Ascending aorta (tissue), 2 donors: ENCODE measurements at regions not wholly inside any gene's neighbourhood (a gene's known extent, or its start where the extent isn't known, plus 50 kb on each side); places are given as distances from the start of the nearest gene placed in this dataset.

Source experiments
- DNase-seq, 2 donors: peaks; one replicate each; pipeline ENCODE4 v3.0.0-alpha.2; 2019; ENCODE audit warnings: low spot score in 2 of 2
- H3K27ac ChIP-seq, 2 donors: fragments of 200-600 bp; sonication (generic); one replicate each; pipeline ENCODE4 v1.5.1; 2016 to 2017; ENCODE audit warnings: mild to moderate bottlenecking in 1 of 2
- H3K27me3 ChIP-seq: fragments of 200-600 bp; sonication (generic); one replicate; pipeline ENCODE4 v1.5.1; 2017
- H3K36me3 ChIP-seq, 2 donors: fragments of 200-600 bp; sonication (generic); one replicate each; pipeline ENCODE4 v1.5.1; 2016
- H3K4me1 ChIP-seq, 2 donors: fragments of 200-600 bp; sonication (generic); one replicate each; pipeline ENCODE4 v1.5.1; 2016 to 2017; ENCODE audit warnings: mild to moderate bottlenecking in 1 of 2
- H3K4me3 ChIP-seq, 2 donors: fragments of 200-600 bp; sonication (generic); one replicate each; pipeline ENCODE4 v1.5.1; 2016 to 2017; ENCODE audit warnings: mild to moderate bottlenecking in 1 of 2
- H3K9me3 ChIP-seq, 2 donors: fragments of 200-600 bp; sonication (generic); one replicate each; pipeline ENCODE4 v1.5.1; 2016
- intact Hi-C: fragments of 100-400 bp; cut with DNase I; formaldehyde crosslinking; loops from one replicate; pipeline ENCODE4 v1.15.1; 2023
- TF ChIP-seq, protein P1 (sequence below), 3 experiments: fragments of 200-600 bp in 2 of 3; fragments of 450-650 bp in 1 of 3; sonication (generic) in 2 of 3; IDR thresholded peaks; one replicate each; pipeline ENCODE4 v1.5.1; 2016 to 2019; ENCODE audit warnings: antibody characterized with exemption in 3 of 3, mild to moderate bottlenecking in 1 of 3, moderate library complexity in 1 of 3

DNA sequence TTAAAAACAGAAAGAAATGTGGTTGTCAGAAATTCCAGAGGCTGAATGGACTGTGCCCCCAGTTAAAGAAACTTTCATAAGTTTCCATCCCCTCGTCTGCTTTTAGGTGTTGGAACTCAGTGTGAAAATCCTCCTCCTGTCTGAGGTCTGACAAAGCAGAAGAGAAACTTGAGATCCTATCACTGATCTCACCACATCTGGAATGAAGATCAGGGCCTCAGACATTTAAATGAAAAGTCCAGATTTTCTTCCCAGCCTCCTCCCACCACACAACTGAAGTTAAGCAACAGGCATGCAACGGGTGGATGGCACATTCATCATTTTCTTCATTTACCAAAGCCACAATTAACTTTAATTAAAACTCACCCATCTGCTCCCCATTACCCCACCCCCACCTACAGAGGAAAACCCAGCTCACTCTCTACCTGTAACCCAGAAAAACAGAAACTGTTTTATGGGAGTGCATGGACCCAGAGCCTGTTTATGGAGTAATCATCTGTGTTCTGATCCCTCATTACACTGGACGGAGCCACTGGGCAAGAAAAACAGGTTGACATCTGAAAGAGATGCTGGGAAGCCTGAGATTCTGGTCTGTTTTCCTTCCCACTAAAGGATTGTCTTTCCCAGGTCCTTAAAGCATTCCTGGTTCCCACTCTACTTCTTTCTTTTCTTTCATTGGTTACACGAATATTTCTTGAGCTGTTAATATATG, 58.1 kb upstream of the HOPX start:
- intact Hi-C loops: no loop called here
- no peak overlapping the region for H3K27ac ChIP-seq
- no peaks in the 10 kb centered on the region for H3K4me1 ChIP-seq
- no peaks in the 10 kb centered on the region for H3K36me3 ChIP-seq
- no peak for DNase-seq
- H3K9me3 ChIP-seq: no peaks in the 10 kb centered on the region
- H3K4me3 ChIP-seq: no peak overlapping the region
- TF ChIP-seq, protein P1, sequence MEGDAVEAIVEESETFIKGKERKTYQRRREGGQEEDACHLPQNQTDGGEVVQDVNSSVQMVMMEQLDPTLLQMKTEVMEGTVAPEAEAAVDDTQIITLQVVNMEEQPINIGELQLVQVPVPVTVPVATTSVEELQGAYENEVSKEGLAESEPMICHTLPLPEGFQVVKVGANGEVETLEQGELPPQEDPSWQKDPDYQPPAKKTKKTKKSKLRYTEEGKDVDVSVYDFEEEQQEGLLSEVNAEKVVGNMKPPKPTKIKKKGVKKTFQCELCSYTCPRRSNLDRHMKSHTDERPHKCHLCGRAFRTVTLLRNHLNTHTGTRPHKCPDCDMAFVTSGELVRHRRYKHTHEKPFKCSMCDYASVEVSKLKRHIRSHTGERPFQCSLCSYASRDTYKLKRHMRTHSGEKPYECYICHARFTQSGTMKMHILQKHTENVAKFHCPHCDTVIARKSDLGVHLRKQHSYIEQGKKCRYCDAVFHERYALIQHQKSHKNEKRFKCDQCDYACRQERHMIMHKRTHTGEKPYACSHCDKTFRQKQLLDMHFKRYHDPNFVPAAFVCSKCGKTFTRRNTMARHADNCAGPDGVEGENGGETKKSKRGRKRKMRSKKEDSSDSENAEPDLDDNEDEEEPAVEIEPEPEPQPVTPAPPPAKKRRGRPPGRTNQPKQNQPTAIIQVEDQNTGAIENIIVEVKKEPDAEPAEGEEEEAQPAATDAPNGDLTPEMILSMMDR (IDR thresholded peaks at IDR 0.05): no peak
- no peaks in the 10 kb centered on the region for H3K27me3 ChIP-seq

DNA sequence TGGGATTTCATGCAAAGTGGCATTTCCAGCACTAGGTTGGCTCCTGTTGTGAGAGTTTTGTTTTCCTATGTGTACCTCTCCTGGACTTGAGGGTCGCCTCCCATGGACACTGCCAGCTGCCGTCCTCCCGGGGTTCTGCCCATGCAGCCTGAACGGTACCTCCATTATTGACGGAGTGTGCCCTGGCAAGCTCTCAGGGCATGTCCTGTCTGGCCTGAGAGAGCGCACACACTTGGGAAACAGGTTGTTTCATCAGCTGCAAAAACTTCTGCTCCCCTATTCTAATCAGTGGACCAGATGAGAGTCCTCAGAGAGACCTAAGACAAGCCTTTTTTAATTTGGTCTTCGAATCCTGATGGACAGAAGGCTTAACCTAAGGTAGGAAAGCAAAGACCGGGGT, 56.6 kb upstream of the HOPX start:
- Histone ChIP-seq H3K9me3 (no peaks in the 10 kb centered on the region), H3K36me3 (no peaks in the 10 kb centered on the region), H3K4me1 (no peaks in the 10 kb centered on the region), H3K4me3 (no peak overlapping the region), H3K27ac (no peak overlapping the region), H3K27me3 (no peaks in the 10 kb centered on the region)
- DNase-seq: no peak
- intact Hi-C loops: no loop called here
- TF ChIP-seq, protein P1 (IDR thresholded peaks at IDR 0.05): no peak

DNA sequence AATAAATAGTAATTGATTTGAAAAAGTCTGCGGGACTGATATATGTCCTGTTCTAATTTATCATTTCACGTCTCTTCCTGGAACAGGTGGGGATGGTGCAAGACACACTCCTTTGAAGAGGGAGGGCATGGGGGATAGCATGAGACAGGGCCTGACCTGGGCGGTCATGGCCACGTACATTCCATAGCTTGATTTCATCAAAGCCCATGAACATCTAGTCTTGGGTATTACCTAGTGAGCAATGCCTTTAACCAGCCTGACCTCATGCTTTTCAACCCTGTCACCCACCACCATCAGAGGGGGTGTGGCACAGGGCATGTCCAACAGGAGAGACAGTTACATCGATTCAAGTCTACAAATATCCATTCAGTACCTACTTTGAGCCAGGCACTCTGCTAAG, 52.3 kb upstream of the HOPX start:
- Histone ChIP-seq H3K36me3 (no peaks in the 10 kb centered on the region), H3K4me1 (no peaks in the 10 kb centered on the region), H3K4me3 (no peak overlapping the region), H3K27ac (no peak overlapping the region), H3K27me3 (no peaks in the 10 kb centered on the region), H3K9me3 (no peaks in the 10 kb centered on the region)
- DNase-seq: no peak
- TF ChIP-seq, protein P1 (IDR thresholded peaks at IDR 0.05): no peak
- intact Hi-C loops: no loop called here

DNA sequence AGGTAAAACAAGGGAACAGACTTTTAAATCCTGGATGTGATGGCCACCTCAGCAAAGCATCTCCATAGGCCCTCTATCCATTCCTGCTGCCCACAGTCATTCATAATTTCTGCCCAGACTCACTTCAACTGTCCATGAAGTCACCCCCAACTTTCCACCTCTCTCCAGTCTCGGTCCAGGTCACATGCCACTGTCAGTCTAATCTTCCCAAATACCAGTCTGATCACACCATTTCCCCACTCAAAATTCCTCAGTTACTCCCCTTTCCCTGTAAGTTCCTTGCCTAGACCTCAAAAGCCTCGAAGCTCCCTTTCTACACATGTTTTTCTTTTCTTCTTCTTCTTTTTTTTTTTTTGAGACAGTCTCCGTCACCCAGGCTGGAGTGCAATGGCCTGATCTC, 51.2 kb upstream of the HOPX start:
- Histone ChIP-seq H3K27ac (no peak overlapping the region), H3K9me3 (no peaks in the 10 kb centered on the region), H3K27me3 (no peaks in the 10 kb centered on the region), H3K4me1 (no peaks in the 10 kb centered on the region), H3K4me3 (no peak overlapping the region), H3K36me3 (no peaks in the 10 kb centered on the region)
- TF ChIP-seq, protein P1 (IDR thresholded peaks at IDR 0.05): no peak
- no peak for DNase-seq
- intact Hi-C loops: no loop called here

DNA sequence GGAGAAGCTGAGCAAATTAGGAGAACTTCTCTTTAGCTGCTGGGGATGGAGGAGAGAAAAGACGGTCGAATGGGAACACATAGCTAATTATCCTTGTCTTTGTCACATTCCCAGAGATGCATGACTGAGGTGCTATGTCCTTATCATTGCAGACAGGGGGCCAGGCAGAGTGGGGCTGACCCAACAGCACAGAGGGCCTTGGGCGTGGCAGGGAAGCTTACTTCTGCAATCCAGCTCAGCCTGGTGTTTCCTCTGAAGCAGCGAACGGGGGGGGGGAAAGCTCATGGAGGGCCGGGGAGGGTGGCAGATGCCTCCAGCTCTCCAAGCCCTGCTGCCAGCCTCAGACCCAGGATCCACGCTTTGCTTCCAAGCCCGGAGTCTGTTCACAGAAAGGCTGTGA, 50.8 kb upstream of the HOPX start:
- no peaks in the 10 kb centered on the region for H3K9me3 ChIP-seq
- no peak overlapping the region for H3K27ac ChIP-seq
- TF ChIP-seq, protein P1 (IDR thresholded peaks at IDR 0.05): no peak
- intact Hi-C loops: no loop called here
- H3K36me3 ChIP-seq: no peaks in the 10 kb centered on the region
- H3K4me3 ChIP-seq: no peak overlapping the region
- peak in 1 of 2 donors; percentile 66 for DNase-seq
- no peaks in the 10 kb centered on the region for H3K4me1 ChIP-seq
- no peaks in the 10 kb centered on the region for H3K27me3 ChIP-seq
